ENCODE measurements at regions not wholly inside any gene's neighbourhood (a gene's known extent, or its start where the extent isn't known, plus 50 kb on each side); places are given as distances from the start of the nearest gene placed in this dataset.

DNA sequence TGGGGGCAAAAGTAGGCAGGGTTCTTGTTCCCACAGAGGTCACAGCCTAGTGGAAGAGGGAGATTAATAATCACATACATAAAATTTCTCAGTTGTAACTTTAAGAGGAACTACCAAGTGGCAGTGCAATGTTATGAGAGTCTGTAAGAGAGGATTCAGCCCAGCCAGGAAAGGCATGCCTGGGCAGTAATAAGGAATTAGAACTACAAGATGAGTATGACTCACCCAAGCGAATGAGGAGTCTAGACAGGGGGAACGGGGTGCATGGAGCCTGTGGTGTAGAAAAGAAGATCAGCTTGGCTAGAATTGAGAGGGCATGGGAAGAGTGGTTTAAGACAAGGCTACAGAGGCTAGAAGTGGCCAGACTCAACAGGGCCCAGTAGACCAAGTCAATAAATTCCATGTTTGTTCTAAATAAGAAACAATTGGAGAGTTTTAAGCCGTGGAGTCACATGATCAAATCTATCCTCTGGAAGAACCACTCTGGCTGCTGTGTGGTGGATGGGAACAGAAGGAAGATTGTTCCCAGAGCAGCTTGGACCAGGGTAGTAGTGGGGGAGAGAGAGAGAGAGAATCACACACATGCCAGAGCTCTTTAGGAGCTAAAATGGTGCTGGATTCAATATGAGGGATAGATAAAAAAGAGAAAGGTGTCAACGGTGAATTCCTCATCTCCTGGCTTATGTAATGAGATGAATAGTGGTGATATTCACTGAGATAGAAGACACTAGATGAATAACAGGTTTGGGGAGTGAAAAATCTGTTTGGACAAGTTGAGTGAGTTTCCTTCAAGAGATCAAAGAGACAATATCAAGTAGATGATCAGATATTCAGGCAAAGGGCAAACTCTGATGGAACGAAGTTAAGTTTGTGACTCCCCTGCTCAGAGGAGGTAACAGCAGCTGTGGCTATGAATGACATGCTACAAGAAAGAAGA lies 265.1 kb downstream of the FGFR2 start:
- BruUV-seq (replicated peaks): no TSS peak
- Histone ChIP-seq H4K20me1 (ENCODE audit: insufficient read depth) (no peaks in the 10 kb centered on the region), H3K36me3 (ENCODE audit: control insufficient read depth in 1 of 2, insufficient read depth in 2 of 2, low read length in 2 of 2) (no peaks in the 10 kb centered on the region), H2AFZ (ENCODE audit: low read depth, low read length, poor library complexity, severe bottlenecking) (no peak overlapping the region), H3K27me3 (ENCODE audit: insufficient read depth, low read length) (no peaks in the 10 kb centered on the region), H3K9me2 (ENCODE audit: insufficient read depth) (no peaks in the 10 kb centered on the region), H3K9me3 (ENCODE audit: control insufficient read depth in 1 of 2, insufficient read depth in 1 of 2, low read depth in 1 of 2, low read length in 2 of 2) (no peaks in the 10 kb centered on the region), H3K4me1 (ENCODE audit: control insufficient read depth in 1 of 2, insufficient read depth in 2 of 2, low read length in 2 of 2) (no peaks in the 10 kb centered on the region), H3K4me2 (ENCODE audit: low read length) (no peak overlapping the region), H3K9ac (ENCODE audit: low read length) (no peak overlapping the region), H3K27ac (ENCODE audit: low read depth, low read length) (no peak overlapping the region), H3K4me3 (replicated peaks in 1 of 2; ENCODE audit: low read depth in 1 of 2, low read length in 2 of 2) (no peak overlapping the region), H3K79me2 (ENCODE audit: insufficient read depth, low read length) (no peaks in the 10 kb centered on the region)
- intact Hi-C loops (cut with micrococcal nuclease): no loop called here
- peak; percentile 49 for ATAC-seq
- TF ChIP-seq POLR2AphosphoS5 (IDR thresholded peaks at IDR 0.05; ENCODE audit: low read depth, low read length): no peak
- TF ChIP-seq, protein P1, sequence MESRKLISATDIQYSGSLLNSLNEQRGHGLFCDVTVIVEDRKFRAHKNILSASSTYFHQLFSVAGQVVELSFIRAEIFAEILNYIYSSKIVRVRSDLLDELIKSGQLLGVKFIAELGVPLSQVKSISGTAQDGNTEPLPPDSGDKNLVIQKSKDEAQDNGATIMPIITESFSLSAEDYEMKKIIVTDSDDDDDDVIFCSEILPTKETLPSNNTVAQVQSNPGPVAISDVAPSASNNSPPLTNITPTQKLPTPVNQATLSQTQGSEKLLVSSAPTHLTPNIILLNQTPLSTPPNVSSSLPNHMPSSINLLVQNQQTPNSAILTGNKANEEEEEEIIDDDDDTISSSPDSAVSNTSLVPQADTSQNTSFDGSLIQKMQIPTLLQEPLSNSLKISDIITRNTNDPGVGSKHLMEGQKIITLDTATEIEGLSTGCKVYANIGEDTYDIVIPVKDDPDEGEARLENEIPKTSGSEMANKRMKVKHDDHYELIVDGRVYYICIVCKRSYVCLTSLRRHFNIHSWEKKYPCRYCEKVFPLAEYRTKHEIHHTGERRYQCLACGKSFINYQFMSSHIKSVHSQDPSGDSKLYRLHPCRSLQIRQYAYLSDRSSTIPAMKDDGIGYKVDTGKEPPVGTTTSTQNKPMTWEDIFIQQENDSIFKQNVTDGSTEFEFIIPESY (IDR thresholded peaks at IDR 0.05; ENCODE audit: extremely low read depth, insufficient replicate concordance, low read length): no peak
- no peak for TF ChIP-seq POLR2A (IDR thresholded peaks at IDR 0.05; ENCODE audit: borderline replicate concordance, extremely low read depth, insufficient read depth, insufficient read length)
- TF ChIP-seq EGR1 (IDR thresholded peaks at IDR 0.05; ENCODE audit: low read depth): no peak
- TF ChIP-seq SRF (IDR thresholded peaks at IDR 0.05; ENCODE audit: low read depth): no peak
- no peak for TF ChIP-seq YY1 (IDR thresholded peaks at IDR 0.05; ENCODE audit: extremely low read depth, insufficient replicate concordance, low read depth, low read length)
- no peak for TF ChIP-seq TCF7L2 (IDR thresholded peaks at IDR 0.05; ENCODE audit: borderline replicate concordance, extremely low read depth, insufficient read depth, insufficient read length)
- TF ChIP-seq, protein P2, sequence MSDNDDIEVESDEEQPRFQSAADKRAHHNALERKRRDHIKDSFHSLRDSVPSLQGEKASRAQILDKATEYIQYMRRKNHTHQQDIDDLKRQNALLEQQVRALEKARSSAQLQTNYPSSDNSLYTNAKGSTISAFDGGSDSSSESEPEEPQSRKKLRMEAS (IDR thresholded peaks at IDR 0.05): no peak
- no peak for TF ChIP-seq ELF1 (IDR thresholded peaks at IDR 0.05; ENCODE audit: borderline replicate concordance, low read depth)
- TF ChIP-seq EZH2phosphoT487 (IDR thresholded peaks at IDR 0.05; ENCODE audit: borderline replicate concordance): no peak
- TF ChIP-seq SIN3A (IDR thresholded peaks at IDR 0.05; ENCODE audit: low read depth): no peak
- no peak for TF ChIP-seq RAD21 (IDR thresholded peaks at IDR 0.05; ENCODE audit: low read depth)
- no peak for TF ChIP-seq CBX3 (IDR thresholded peaks at IDR 0.05; ENCODE audit: low read depth)
- TF ChIP-seq CEBPB (IDR thresholded peaks at IDR 0.05; ENCODE audit: low read depth): no peak
- no peak for TF ChIP-seq FOSL1 (IDR thresholded peaks at IDR 0.05; ENCODE audit: low read depth)
- TF ChIP-seq ZNF274 (IDR thresholded peaks at IDR 0.05; ENCODE audit: low read depth, low read length): no peak
- TF ChIP-seq, protein P3, sequence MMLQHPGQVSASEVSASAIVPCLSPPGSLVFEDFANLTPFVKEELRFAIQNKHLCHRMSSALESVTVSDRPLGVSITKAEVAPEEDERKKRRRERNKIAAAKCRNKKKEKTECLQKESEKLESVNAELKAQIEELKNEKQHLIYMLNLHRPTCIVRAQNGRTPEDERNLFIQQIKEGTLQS (IDR thresholded peaks at IDR 0.05): no peak
- TF ChIP-seq, protein P4, sequence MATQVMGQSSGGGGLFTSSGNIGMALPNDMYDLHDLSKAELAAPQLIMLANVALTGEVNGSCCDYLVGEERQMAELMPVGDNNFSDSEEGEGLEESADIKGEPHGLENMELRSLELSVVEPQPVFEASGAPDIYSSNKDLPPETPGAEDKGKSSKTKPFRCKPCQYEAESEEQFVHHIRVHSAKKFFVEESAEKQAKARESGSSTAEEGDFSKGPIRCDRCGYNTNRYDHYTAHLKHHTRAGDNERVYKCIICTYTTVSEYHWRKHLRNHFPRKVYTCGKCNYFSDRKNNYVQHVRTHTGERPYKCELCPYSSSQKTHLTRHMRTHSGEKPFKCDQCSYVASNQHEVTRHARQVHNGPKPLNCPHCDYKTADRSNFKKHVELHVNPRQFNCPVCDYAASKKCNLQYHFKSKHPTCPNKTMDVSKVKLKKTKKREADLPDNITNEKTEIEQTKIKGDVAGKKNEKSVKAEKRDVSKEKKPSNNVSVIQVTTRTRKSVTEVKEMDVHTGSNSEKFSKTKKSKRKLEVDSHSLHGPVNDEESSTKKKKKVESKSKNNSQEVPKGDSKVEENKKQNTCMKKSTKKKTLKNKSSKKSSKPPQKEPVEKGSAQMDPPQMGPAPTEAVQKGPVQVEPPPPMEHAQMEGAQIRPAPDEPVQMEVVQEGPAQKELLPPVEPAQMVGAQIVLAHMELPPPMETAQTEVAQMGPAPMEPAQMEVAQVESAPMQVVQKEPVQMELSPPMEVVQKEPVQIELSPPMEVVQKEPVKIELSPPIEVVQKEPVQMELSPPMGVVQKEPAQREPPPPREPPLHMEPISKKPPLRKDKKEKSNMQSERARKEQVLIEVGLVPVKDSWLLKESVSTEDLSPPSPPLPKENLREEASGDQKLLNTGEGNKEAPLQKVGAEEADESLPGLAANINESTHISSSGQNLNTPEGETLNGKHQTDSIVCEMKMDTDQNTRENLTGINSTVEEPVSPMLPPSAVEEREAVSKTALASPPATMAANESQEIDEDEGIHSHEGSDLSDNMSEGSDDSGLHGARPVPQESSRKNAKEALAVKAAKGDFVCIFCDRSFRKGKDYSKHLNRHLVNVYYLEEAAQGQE (IDR thresholded peaks at IDR 0.05; ENCODE audit: low read depth): no peak
- TF ChIP-seq ZFX (IDR thresholded peaks at IDR 0.05): no peak
- ChIA-PET POLR2A (no interaction called here), CTCF (no interaction called here), RAD21 (ENCODE audit: low non-redundant PET in 1 of 2, low total read pairs in 2 of 2, uncharacterized antibody in 2 of 2, unreplicated experiment in 2 of 2) (no interaction called here)
- no peak for DNase-seq (ENCODE audit: low read depth, low spot score)
